Fibroblast of mammary gland (primary cell): ENCODE measurements at regions not wholly inside any gene's neighbourhood (a gene's known extent, or its start where the extent isn't known, plus 50 kb on each side); places are given as distances from the start of the nearest gene placed in this dataset.

Experiments used
- DNase-seq: peaks from one replicate; pipeline ENCODE4 v3.0.0-alpha.2; 2010; ENCODE audit warnings: low read depth
- H3K4me3 ChIP-seq: 2 replicates; pipeline ENCODE4 v1.5.1; 2011; ENCODE audit warnings: low read depth, mild to moderate bottlenecking, low read length, moderate library complexity; ENCODE audit not compliant: control insufficient read depth
- TF ChIP-seq, protein P1 (sequence below): conservative IDR thresholded peaks from 2 replicates; pipeline ENCODE4 v1.5.1; 2011; ENCODE audit warnings: low read depth, low read length, inconsistent platforms; ENCODE audit not compliant: control insufficient read depth, insufficient read depth

DNA sequence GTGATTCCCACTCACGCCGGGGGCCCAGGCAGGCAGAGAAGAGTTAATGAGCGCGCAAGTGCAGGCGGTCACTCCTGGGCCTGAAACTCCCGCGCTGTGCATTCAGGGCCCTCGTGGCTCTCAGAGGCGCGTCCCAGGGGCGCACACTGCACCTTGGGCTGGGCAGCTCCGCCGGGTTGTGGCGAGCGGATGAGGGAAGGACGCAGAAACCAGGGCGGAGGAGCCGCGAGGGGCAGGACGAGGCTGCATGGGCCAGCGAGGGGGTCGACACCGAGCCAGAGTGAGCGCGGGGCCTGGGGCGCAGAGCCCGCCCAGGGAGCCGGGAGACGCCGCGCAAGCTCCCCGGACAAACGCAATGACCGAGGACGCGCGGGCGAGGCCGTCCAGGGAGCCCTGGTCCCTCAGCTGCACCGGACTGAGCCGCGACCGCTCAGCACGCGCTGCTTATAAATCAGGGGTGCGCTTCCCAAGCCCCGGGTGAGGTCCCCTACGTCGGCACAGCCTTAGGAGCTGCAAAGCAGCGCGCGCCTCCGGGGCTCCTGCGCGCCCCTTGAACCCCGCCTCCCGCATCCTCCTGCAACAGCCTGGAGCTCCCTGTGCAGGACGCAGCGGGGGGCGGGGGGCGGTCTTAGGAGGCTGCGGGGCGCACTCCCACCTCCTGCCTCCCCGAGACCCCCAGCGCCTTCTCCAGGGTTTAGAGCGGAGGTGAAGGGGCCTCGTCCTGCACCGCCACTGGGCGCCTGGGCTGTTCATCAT lies 180.2 kb upstream of the ALKAL2 start:
- no peak for DNase-seq
- H3K4me3 ChIP-seq = no peak overlapping the region
- TF ChIP-seq, protein P1, sequence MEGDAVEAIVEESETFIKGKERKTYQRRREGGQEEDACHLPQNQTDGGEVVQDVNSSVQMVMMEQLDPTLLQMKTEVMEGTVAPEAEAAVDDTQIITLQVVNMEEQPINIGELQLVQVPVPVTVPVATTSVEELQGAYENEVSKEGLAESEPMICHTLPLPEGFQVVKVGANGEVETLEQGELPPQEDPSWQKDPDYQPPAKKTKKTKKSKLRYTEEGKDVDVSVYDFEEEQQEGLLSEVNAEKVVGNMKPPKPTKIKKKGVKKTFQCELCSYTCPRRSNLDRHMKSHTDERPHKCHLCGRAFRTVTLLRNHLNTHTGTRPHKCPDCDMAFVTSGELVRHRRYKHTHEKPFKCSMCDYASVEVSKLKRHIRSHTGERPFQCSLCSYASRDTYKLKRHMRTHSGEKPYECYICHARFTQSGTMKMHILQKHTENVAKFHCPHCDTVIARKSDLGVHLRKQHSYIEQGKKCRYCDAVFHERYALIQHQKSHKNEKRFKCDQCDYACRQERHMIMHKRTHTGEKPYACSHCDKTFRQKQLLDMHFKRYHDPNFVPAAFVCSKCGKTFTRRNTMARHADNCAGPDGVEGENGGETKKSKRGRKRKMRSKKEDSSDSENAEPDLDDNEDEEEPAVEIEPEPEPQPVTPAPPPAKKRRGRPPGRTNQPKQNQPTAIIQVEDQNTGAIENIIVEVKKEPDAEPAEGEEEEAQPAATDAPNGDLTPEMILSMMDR = no peak

DNA sequence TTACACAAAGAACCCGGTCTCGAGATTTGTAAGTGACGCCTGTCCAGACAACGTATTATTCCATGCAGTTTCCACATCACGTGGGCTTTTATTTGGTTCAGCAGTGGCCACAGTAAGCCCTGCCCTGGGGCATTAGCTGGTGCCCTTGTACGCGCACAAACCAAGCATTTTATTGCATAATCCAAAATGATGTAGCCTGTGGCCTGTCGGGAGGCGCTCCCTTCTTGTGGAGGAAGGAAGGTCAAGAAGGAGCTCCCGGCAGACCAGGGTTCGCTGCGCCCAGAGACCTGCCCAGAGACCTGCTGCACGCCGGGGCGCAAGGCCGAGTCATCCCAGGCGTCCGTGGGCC lies 179.6 kb upstream of the ALKAL2 start:
- TF ChIP-seq, protein P1 = no peak
- DNase-seq = no peak
- no peak overlapping the region for H3K4me3 ChIP-seq

- TF ChIP-seq, protein P1 = no peak
- DNase-seq = no peak
- no peak overlapping the region for H3K4me3 ChIP-seq
Observed at GRCh38 chr2:467101-467500, 179.2 kb upstream of the ALKAL2 start.

GRCh38 chr2:464562-465309 lies 176.8 kb upstream of the ALKAL2 start:
- H3K4me3 ChIP-seq = no peak overlapping the region
- no peak for DNase-seq
- TF ChIP-seq, protein P1 = no peak

DNA sequence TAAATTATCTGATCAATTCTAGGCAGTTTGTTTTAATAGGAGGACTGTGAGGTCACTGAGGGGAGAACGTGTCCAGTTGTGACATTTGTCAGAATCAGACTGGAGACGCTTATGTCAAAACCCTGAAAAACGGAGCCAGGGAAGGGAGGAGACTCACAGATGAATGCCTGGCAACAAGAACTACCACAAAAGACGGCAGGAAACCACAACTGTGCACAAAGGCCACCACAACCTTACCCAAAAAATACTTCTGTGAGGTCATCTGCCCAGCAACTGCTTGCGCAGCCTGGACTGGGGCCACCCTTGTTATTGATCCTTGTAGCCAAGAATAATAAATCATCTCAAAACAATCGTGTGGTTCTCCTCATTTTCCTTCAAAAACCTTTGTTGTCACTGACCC lies 173.0 kb upstream of the ALKAL2 start:
- peak; percentile 2 for DNase-seq
- no peak overlapping the region for H3K4me3 ChIP-seq
- TF ChIP-seq, protein P1 = no peak

GRCh38 chr2:459931-460330 lies 172.0 kb upstream of the ALKAL2 start:
- TF ChIP-seq, protein P1 = no peak
- H3K4me3 ChIP-seq = no peak overlapping the region
- no peak for DNase-seq
